ENCODE measurements at regions not wholly inside any gene's neighbourhood (a gene's known extent, or its start where the extent isn't known, plus 50 kb on each side); places are given as distances from the start of the nearest gene placed in this dataset.

- H3K4me1 ChIP-seq = no peaks in the 10 kb centered on the region
- H3K36me3 ChIP-seq = no peaks in the 10 kb centered on the region
- H3K4me3 ChIP-seq = no peak overlapping the region
- no peaks in the 10 kb centered on the region for H3K9me3 ChIP-seq
- DNase-seq = no peak
- H3K27me3 ChIP-seq = no peaks in the 10 kb centered on the region
- ATAC-seq = peak; percentile 56 to 72 (median 60)
- intact Hi-C loops (cut with DNase I) = no loop called here
- no peak overlapping the region for H3K27ac ChIP-seq
- TF ChIP-seq CTCF (IDR thresholded peaks at IDR 0.05) (peak; percentile 30 to 56 (median 44)), POLR2A (IDR thresholded peaks at IDR 0.05) (no peak)
- WGBS (ENCODE audit: insufficient coverage, low coverage, low lambda C conversion rate, missing lambda C conversion rate) = 11% methylated on average over 3 of the region's 3 CpGs
These were observed 171.8 kb downstream of the ICOS start for GRCh38 chr2:204108330-204108751.

GRCh38 chr2:204108781-204109295 is 172.3 kb downstream of the ICOS start:
- H3K9me3 ChIP-seq = no peaks in the 10 kb centered on the region
- TF ChIP-seq CTCF (IDR thresholded peaks at IDR 0.05) = no peak
- no peak for TF ChIP-seq POLR2A (IDR thresholded peaks at IDR 0.05)
- H3K4me1 ChIP-seq = no peaks in the 10 kb centered on the region
- DNase-seq (no peak), ATAC-seq (no peak)
- intact Hi-C loops (cut with DNase I) = no loop called here
- no peaks in the 10 kb centered on the region for H3K36me3 ChIP-seq
- no peaks in the 10 kb centered on the region for H3K27me3 ChIP-seq
- no peak overlapping the region for H3K4me3 ChIP-seq
- peak overlapping the region in 2 of 3 donors; percentile 2 to 11 for H3K27ac ChIP-seq
- 44% methylated on average over 9 of the region's 9 CpGs for WGBS (ENCODE audit: insufficient coverage, low coverage, low lambda C conversion rate, missing lambda C conversion rate)

GRCh38 chr2:204109681-204110080 is 173.1 kb downstream of the ICOS start:
- H3K4me3 ChIP-seq = no peak overlapping the region
- peak; percentile 19 to 50 (median 34) for ATAC-seq
- H3K36me3 ChIP-seq = no peaks in the 10 kb centered on the region
- intact Hi-C loops (cut with DNase I) = no loop called here
- H3K4me1 ChIP-seq = no peaks in the 10 kb centered on the region
- no peaks in the 10 kb centered on the region for H3K27me3 ChIP-seq
- TF ChIP-seq CTCF (IDR thresholded peaks at IDR 0.05) (no peak), POLR2A (IDR thresholded peaks at IDR 0.05) (no peak)
- peak overlapping the region in 1 of 3 donors; percentile 13 for H3K27ac ChIP-seq
- H3K9me3 ChIP-seq = no peaks in the 10 kb centered on the region
- no peak for DNase-seq
- WGBS (ENCODE audit: insufficient coverage, low coverage, low lambda C conversion rate, missing lambda C conversion rate) = 65% methylated on average over 7 of the region's 11 CpGs

GRCh38 chr2:204110338-204110741 is 173.8 kb downstream of the ICOS start:
- TF ChIP-seq CTCF (IDR thresholded peaks at IDR 0.05) (no peak), POLR2A (IDR thresholded peaks at IDR 0.05) (no peak)
- peak overlapping the region in 1 of 3 donors; percentile 13 for H3K27ac ChIP-seq
- DNase-seq (no peak), ATAC-seq (peak in 3 of 4 donors; percentile 28 to 62 (median 59))
- H3K27me3 ChIP-seq = no peaks in the 10 kb centered on the region
- H3K36me3 ChIP-seq = no peaks in the 10 kb centered on the region
- no peak overlapping the region for H3K4me3 ChIP-seq
- WGBS (ENCODE audit: insufficient coverage, low coverage, low lambda C conversion rate, missing lambda C conversion rate) = 35% methylated on average over 7 of the region's 8 CpGs
- H3K4me1 ChIP-seq = no peaks in the 10 kb centered on the region
- H3K9me3 ChIP-seq = no peaks in the 10 kb centered on the region
- intact Hi-C loops (cut with DNase I) = no loop called here

Measured in right lobe of liver (tissue), 6 donors.